ENCODE measurements at regions not wholly inside any gene's neighbourhood (a gene's known extent, or its start where the extent isn't known, plus 50 kb on each side); places are given as distances from the start of the nearest gene placed in this dataset.

DNA sequence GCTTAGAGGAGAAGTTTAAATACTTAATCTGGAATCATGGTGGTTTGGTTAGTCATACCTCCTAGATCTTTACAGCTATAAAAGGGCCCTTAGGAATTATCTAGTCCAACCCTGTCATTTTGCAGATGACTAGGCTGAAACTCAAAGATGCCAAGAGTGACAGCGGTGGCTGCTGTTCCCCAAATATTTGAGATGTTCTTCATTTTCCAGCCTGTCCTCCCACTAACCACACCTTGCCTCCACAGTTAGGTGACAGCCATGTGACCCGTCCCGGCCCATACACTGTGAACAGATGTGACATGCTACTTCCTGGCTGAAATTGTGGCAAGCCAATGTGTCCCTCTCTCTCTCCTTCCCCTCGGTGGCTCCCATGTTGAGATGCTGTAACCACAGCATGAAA, 225.5 kb upstream of the IPO5 start:
- Histone ChIP-seq H3K4me3 (ENCODE audit: insufficient read depth, low read depth, low read length) (no peak overlapping the region), H3K36me3 (ENCODE audit: insufficient read depth, low read length) (no peaks in the 10 kb centered on the region), H3K4me1 (ENCODE audit: insufficient read depth, low read length) (peaks cover 3% of the 10 kb centered on the region), H3K27ac (ENCODE audit: low read depth, low read length) (no peak overlapping the region), H3K27me3 (ENCODE audit: insufficient read depth, low read length) (no peaks in the 10 kb centered on the region), H2AFZ (ENCODE audit: low read depth, low read length) (no peak overlapping the region), H3K9ac (ENCODE audit: low read length) (no peak overlapping the region), H4K20me1 (ENCODE audit: insufficient read depth, low read length) (no peaks in the 10 kb centered on the region), H3K4me2 (ENCODE audit: low read length) (no peak overlapping the region), H3K9me3 (ENCODE audit: insufficient read depth, low read depth, low read length) (no peaks in the 10 kb centered on the region), H3K79me2 (ENCODE audit: insufficient read depth, low read length) (no peaks in the 10 kb centered on the region)
- no peak for FAIRE-seq
- peak overlapping the region; percentile 90 for H3K27ac Mint-ChIP-seq (ENCODE audit: unreplicated experiment)
- H3K4me1 Mint-ChIP-seq (ENCODE audit: low read depth, unreplicated experiment) = peaks cover 27% of the 10 kb centered on the region
- DNase-seq (ENCODE audit: low read depth) = no peak
- H3K4me3 Mint-ChIP-seq (ENCODE audit: unreplicated experiment) = no peak overlapping the region
- TF ChIP-seq CTCF (IDR thresholded peaks at IDR 0.05; ENCODE audit: insufficient read depth, low read depth, low read length) (no peak), EZH2 (IDR thresholded peaks at IDR 0.05; ENCODE audit: insufficient read depth, low read length) (no peak)
- peaks cover 2% of the 10 kb centered on the region for H3K9me3 Mint-ChIP-seq (ENCODE audit: unreplicated experiment)
- no peaks in the 10 kb centered on the region for H3K27me3 Mint-ChIP-seq (ENCODE audit: low read depth, unreplicated experiment)
- H3K36me3 Mint-ChIP-seq (ENCODE audit: low read depth, unreplicated experiment) = no peaks in the 10 kb centered on the region

DNA sequence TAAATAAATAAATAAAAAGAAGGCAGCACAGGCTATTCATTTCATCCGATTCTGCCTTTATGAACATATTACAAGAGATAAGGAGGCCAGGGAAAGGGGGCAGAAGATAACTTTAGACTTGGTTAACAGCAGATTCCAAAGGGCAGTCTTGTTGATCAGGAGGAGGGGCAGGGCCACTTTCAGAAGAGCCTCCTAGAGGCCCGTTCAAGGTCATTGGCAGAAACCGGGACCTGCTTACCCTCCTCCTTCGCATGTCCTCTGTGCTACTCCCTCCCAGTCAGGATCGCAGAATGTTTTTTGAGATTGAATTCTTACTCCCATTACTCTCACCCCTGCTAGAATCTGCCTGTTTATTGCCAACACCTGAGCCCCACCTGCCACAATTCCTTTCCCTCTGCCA, 217.0 kb upstream of the IPO5 start:
- peaks cover 5% of the 10 kb centered on the region for H3K9me3 Mint-ChIP-seq (ENCODE audit: unreplicated experiment)

More for the DNA sequence above, 217.0 kb upstream of the IPO5 start:
- H3K4me3 Mint-ChIP-seq (ENCODE audit: unreplicated experiment) = no peak overlapping the region
- Histone ChIP-seq H3K4me1 (ENCODE audit: insufficient read depth, low read length) (no peaks in the 10 kb centered on the region), H3K27me3 (ENCODE audit: insufficient read depth, low read length) (no peaks in the 10 kb centered on the region), H3K4me2 (ENCODE audit: low read length) (no peak overlapping the region), H3K4me3 (ENCODE audit: insufficient read depth, low read depth, low read length) (no peak overlapping the region), H3K27ac (ENCODE audit: low read depth, low read length) (no peak overlapping the region), H3K9ac (ENCODE audit: low read length) (no peak overlapping the region), H3K9me3 (ENCODE audit: insufficient read depth, low read depth, low read length) (no peaks in the 10 kb centered on the region), H3K79me2 (ENCODE audit: insufficient read depth, low read length) (no peaks in the 10 kb centered on the region), H2AFZ (ENCODE audit: low read depth, low read length) (no peak overlapping the region), H3K36me3 (ENCODE audit: insufficient read depth, low read length) (no peaks in the 10 kb centered on the region), H4K20me1 (ENCODE audit: insufficient read depth, low read length) (no peaks in the 10 kb centered on the region)
- FAIRE-seq (no peak), DNase-seq (ENCODE audit: low read depth) (no peak)
- H3K4me1 Mint-ChIP-seq (ENCODE audit: low read depth, unreplicated experiment) = no peaks in the 10 kb centered on the region
- TF ChIP-seq CTCF (IDR thresholded peaks at IDR 0.05; ENCODE audit: insufficient read depth, low read depth, low read length) (no peak), EZH2 (IDR thresholded peaks at IDR 0.05; ENCODE audit: insufficient read depth, low read length) (no peak)
- H3K27me3 Mint-ChIP-seq (ENCODE audit: low read depth, unreplicated experiment) = peaks cover 3% of the 10 kb centered on the region
- H3K27ac Mint-ChIP-seq (ENCODE audit: unreplicated experiment) = no peak overlapping the region
- no peaks in the 10 kb centered on the region for H3K36me3 Mint-ChIP-seq (ENCODE audit: low read depth, unreplicated experiment)
